ENCODE measurements at regions not wholly inside any gene's neighbourhood (a gene's known extent, or its start where the extent isn't known, plus 50 kb on each side); places are given as distances from the start of the nearest gene placed in this dataset.

GRCh38 chr7:46776790-46777189 lies 805.1 kb downstream of the TNS3 start:
- DNase-seq, result no peak
- no peak overlapping the region for H3K4me3 ChIP-seq (ENCODE audit: control insufficient read depth in 1 of 2, extremely low read depth in 1 of 2, low read length in 1 of 2)
- H3K36me3 ChIP-seq (ENCODE audit: control insufficient read depth in 2 of 2, extremely low read depth in 1 of 2, insufficient read depth in 1 of 2, low read length in 1 of 2), result no peaks in the 10 kb centered on the region
- Mint-ChIP-seq H3K9me3 (peaks cover 26 to 37% (median 28%) of the 10 kb centered on the region in 3 donors), H3K36me3 (no peaks in the 10 kb centered on the region), H3K27ac (no peak overlapping the region), H3K4me3 (no peak overlapping the region), H3K4me1 (no peaks in the 10 kb centered on the region), H3K27me3 (no peaks in the 10 kb centered on the region)
- H3K27ac ChIP-seq (ENCODE audit: low read length), result no peak overlapping the region
- no peaks in the 10 kb centered on the region for H3K4me1 ChIP-seq (ENCODE audit: control insufficient read depth in 1 of 2, extremely low read depth in 1 of 2, insufficient read depth in 2 of 2, low read length in 2 of 2)
- H3K9me3 ChIP-seq, result no peaks in the 10 kb centered on the region
- WGBS (ENCODE audit: insufficient coverage), result no CpG with 5 or more reads among the region's 1 CpG
- H3K27me3 ChIP-seq (replicated peaks in 1 of 2; ENCODE audit: control insufficient read depth in 2 of 2, extremely low read depth in 1 of 2, insufficient read depth in 2 of 2, low read length in 1 of 2), result no peaks in the 10 kb centered on the region
- POLR2A ChIA-PET, result no interaction called here
- no peak for ATAC-seq (replicated peaks in 1 of 4)
- CTCF ChIA-PET, result no interaction called here

GRCh38 chr7:46775776-46776175 lies 806.1 kb downstream of the TNS3 start:
- no CpG with 5 or more reads among the region's 2 CpGs for WGBS (ENCODE audit: insufficient coverage)
- POLR2A ChIA-PET, result no interaction called here
- H3K27me3 ChIP-seq (replicated peaks in 1 of 2; ENCODE audit: control insufficient read depth in 2 of 2, extremely low read depth in 1 of 2, insufficient read depth in 2 of 2, low read length in 1 of 2), result no peaks in the 10 kb centered on the region
- no peaks in the 10 kb centered on the region for H3K4me1 Mint-ChIP-seq
- ATAC-seq (replicated peaks in 1 of 4), result no peak
- H3K9me3 ChIP-seq, result no peaks in the 10 kb centered on the region
- no peak overlapping the region for H3K4me3 ChIP-seq (ENCODE audit: control insufficient read depth in 1 of 2, extremely low read depth in 1 of 2, low read length in 1 of 2)
- H3K36me3 Mint-ChIP-seq, result no peaks in the 10 kb centered on the region
- CTCF ChIA-PET, result no interaction called here
- H3K27ac ChIP-seq (ENCODE audit: low read length), result no peak overlapping the region
- H3K36me3 ChIP-seq (ENCODE audit: control insufficient read depth in 2 of 2, extremely low read depth in 1 of 2, insufficient read depth in 1 of 2, low read length in 1 of 2), result no peaks in the 10 kb centered on the region
- no peaks in the 10 kb centered on the region for H3K27me3 Mint-ChIP-seq
- H3K9me3 Mint-ChIP-seq, result peaks cover 19 to 32% (median 22%) of the 10 kb centered on the region in 3 donors
- H3K27ac Mint-ChIP-seq, result no peak overlapping the region
- no peaks in the 10 kb centered on the region for H3K4me1 ChIP-seq (ENCODE audit: control insufficient read depth in 1 of 2, extremely low read depth in 1 of 2, insufficient read depth in 2 of 2, low read length in 2 of 2)
- DNase-seq, result no peak
- no peak overlapping the region for H3K4me3 Mint-ChIP-seq

GRCh38 chr7:46775020-46775419 lies 806.9 kb downstream of the TNS3 start:
- H3K27me3 Mint-ChIP-seq, result no peaks in the 10 kb centered on the region
- no peaks in the 10 kb centered on the region for H3K27me3 ChIP-seq (replicated peaks in 1 of 2; ENCODE audit: control insufficient read depth in 2 of 2, extremely low read depth in 1 of 2, insufficient read depth in 2 of 2, low read length in 1 of 2)
- ChIA-PET POLR2A (no interaction called here), CTCF (no interaction called here)
- H3K9me3 ChIP-seq, result no peaks in the 10 kb centered on the region
- H3K4me3 Mint-ChIP-seq, result no peak overlapping the region
- H3K36me3 ChIP-seq (ENCODE audit: control insufficient read depth in 2 of 2, extremely low read depth in 1 of 2, insufficient read depth in 1 of 2, low read length in 1 of 2), result no peaks in the 10 kb centered on the region
- no peak overlapping the region for H3K27ac ChIP-seq (ENCODE audit: low read length)
- no peak overlapping the region for H3K4me3 ChIP-seq (ENCODE audit: control insufficient read depth in 1 of 2, extremely low read depth in 1 of 2, low read length in 1 of 2)
- no peak overlapping the region for H3K27ac Mint-ChIP-seq
- H3K9me3 Mint-ChIP-seq, result peaks cover 17 to 30% (median 22%) of the 10 kb centered on the region in 3 donors
- no peak for ATAC-seq (replicated peaks in 1 of 4)
- no peak for DNase-seq
- H3K4me1 ChIP-seq (ENCODE audit: control insufficient read depth in 1 of 2, extremely low read depth in 1 of 2, insufficient read depth in 2 of 2, low read length in 2 of 2), result no peaks in the 10 kb centered on the region
- H3K36me3 Mint-ChIP-seq, result no peaks in the 10 kb centered on the region
- no CpG with 5 or more reads among the region's 1 CpG for WGBS (ENCODE audit: insufficient coverage)
- H3K4me1 Mint-ChIP-seq, result no peaks in the 10 kb centered on the region

- Mint-ChIP-seq H3K27ac (no peak overlapping the region), H3K27me3 (no peaks in the 10 kb centered on the region), H3K4me1 (no peaks in the 10 kb centered on the region), H3K9me3 (peaks cover 16 to 30% (median 19%) of the 10 kb centered on the region in 3 donors), H3K36me3 (no peaks in the 10 kb centered on the region), H3K4me3 (no peak overlapping the region)
- ChIA-PET POLR2A (no interaction called here), CTCF (interaction anchor here in 1 of 2 donors (0.6 kb wide), 1 partner anchor 318 kb away, joined by 3 read pairs; no protein-coding TSS in a partner anchor)
- DNase-seq (no peak), ATAC-seq (replicated peaks in 1 of 4) (no peak)
- H3K4me3 ChIP-seq (ENCODE audit: control insufficient read depth in 1 of 2, extremely low read depth in 1 of 2, low read length in 1 of 2), result no peak overlapping the region
- no peaks in the 10 kb centered on the region for H3K36me3 ChIP-seq (ENCODE audit: control insufficient read depth in 2 of 2, extremely low read depth in 1 of 2, insufficient read depth in 1 of 2, low read length in 1 of 2)
- no peaks in the 10 kb centered on the region for H3K9me3 ChIP-seq
- H3K4me1 ChIP-seq (ENCODE audit: control insufficient read depth in 1 of 2, extremely low read depth in 1 of 2, insufficient read depth in 2 of 2, low read length in 2 of 2), result no peaks in the 10 kb centered on the region
- no peaks in the 10 kb centered on the region for H3K27me3 ChIP-seq (replicated peaks in 1 of 2; ENCODE audit: control insufficient read depth in 2 of 2, extremely low read depth in 1 of 2, insufficient read depth in 2 of 2, low read length in 1 of 2)
- H3K27ac ChIP-seq (ENCODE audit: low read length), result no peak overlapping the region
- no CpG with 5 or more reads among the region's 1 CpG for WGBS (ENCODE audit: insufficient coverage)
These were observed 807.4 kb downstream of the TNS3 start for GRCh38 chr7:46774515-46774914.

- Mint-ChIP-seq H3K4me1 (no peaks in the 10 kb centered on the region), H3K27ac (no peak overlapping the region), H3K36me3 (no peaks in the 10 kb centered on the region), H3K4me3 (no peak overlapping the region), H3K27me3 (no peaks in the 10 kb centered on the region), H3K9me3 (peaks cover 12 to 26% (median 13%) of the 10 kb centered on the region in 3 donors)
- Histone ChIP-seq H3K4me1 (ENCODE audit: control insufficient read depth in 1 of 2, extremely low read depth in 1 of 2, insufficient read depth in 2 of 2, low read length in 2 of 2) (no peaks in the 10 kb centered on the region), H3K36me3 (ENCODE audit: control insufficient read depth in 2 of 2, extremely low read depth in 1 of 2, insufficient read depth in 1 of 2, low read length in 1 of 2) (no peaks in the 10 kb centered on the region), H3K4me3 (ENCODE audit: control insufficient read depth in 1 of 2, extremely low read depth in 1 of 2, low read length in 1 of 2) (no peak overlapping the region), H3K27me3 (replicated peaks in 1 of 2; ENCODE audit: control insufficient read depth in 2 of 2, extremely low read depth in 1 of 2, insufficient read depth in 2 of 2, low read length in 1 of 2) (no peaks in the 10 kb centered on the region), H3K9me3 (no peaks in the 10 kb centered on the region), H3K27ac (ENCODE audit: low read length) (no peak overlapping the region)
- no CpG with 5 or more reads among the region's 1 CpG for WGBS (ENCODE audit: insufficient coverage)
- ATAC-seq (replicated peaks in 1 of 4) (no peak), DNase-seq (no peak)
- ChIA-PET CTCF (no interaction called here), POLR2A (no interaction called here)
These were observed 809.1 kb downstream of the TNS3 start for GRCh38 chr7:46772776-46773175.

GRCh38 chr7:46767071-46767470 lies 814.8 kb downstream of the TNS3 start:
- POLR2A ChIA-PET, result no interaction called here
- 80% methylated on average over 1 of the region's 1 CpG for WGBS (ENCODE audit: insufficient coverage)
- H3K4me3 ChIP-seq (ENCODE audit: control insufficient read depth in 1 of 2, extremely low read depth in 1 of 2, low read length in 1 of 2), result no peak overlapping the region
- no peak for DNase-seq
- H3K27me3 Mint-ChIP-seq, result no peaks in the 10 kb centered on the region
- H3K36me3 ChIP-seq (ENCODE audit: control insufficient read depth in 2 of 2, extremely low read depth in 1 of 2, insufficient read depth in 1 of 2, low read length in 1 of 2), result no peaks in the 10 kb centered on the region
- H3K9me3 Mint-ChIP-seq, result peaks cover 7 to 22% (median 11%) of the 10 kb centered on the region in 3 donors
- H3K9me3 ChIP-seq, result no peaks in the 10 kb centered on the region
- no peak overlapping the region for H3K4me3 Mint-ChIP-seq
- no peaks in the 10 kb centered on the region for H3K27me3 ChIP-seq (replicated peaks in 1 of 2; ENCODE audit: control insufficient read depth in 2 of 2, extremely low read depth in 1 of 2, insufficient read depth in 2 of 2, low read length in 1 of 2)
- CTCF ChIA-PET, result interaction anchor here in 1 of 2 donors (0.6 kb wide), 1 partner anchor 18 kb away, joined by 3 read pairs; no protein-coding TSS in a partner anchor
- H3K27ac Mint-ChIP-seq, result no peak overlapping the region
- no peaks in the 10 kb centered on the region for H3K36me3 Mint-ChIP-seq
- H3K4me1 ChIP-seq (ENCODE audit: control insufficient read depth in 1 of 2, extremely low read depth in 1 of 2, insufficient read depth in 2 of 2, low read length in 2 of 2), result no peaks in the 10 kb centered on the region
- no peak for ATAC-seq (replicated peaks in 1 of 4)
- no peaks in the 10 kb centered on the region for H3K4me1 Mint-ChIP-seq
- no peak overlapping the region for H3K27ac ChIP-seq (ENCODE audit: low read length)

All from T-cell (primary cell).